GM12873 (cell line): ENCODE measurements at regions not wholly inside any gene's neighbourhood (a gene's known extent, or its start where the extent isn't known, plus 50 kb on each side); places are given as distances from the start of the nearest gene placed in this dataset.

Source experiments
- TF ChIP-seq, protein P1 (sequence below): IDR thresholded peaks from 2 replicates; pipeline ENCODE4 v1.5.1; 2012; ENCODE audit warnings: low read depth, mild to moderate bottlenecking, moderate library complexity, low read length, control low read depth; ENCODE audit not compliant: insufficient read depth; ENCODE audit errors: missing control alignments

DNA sequence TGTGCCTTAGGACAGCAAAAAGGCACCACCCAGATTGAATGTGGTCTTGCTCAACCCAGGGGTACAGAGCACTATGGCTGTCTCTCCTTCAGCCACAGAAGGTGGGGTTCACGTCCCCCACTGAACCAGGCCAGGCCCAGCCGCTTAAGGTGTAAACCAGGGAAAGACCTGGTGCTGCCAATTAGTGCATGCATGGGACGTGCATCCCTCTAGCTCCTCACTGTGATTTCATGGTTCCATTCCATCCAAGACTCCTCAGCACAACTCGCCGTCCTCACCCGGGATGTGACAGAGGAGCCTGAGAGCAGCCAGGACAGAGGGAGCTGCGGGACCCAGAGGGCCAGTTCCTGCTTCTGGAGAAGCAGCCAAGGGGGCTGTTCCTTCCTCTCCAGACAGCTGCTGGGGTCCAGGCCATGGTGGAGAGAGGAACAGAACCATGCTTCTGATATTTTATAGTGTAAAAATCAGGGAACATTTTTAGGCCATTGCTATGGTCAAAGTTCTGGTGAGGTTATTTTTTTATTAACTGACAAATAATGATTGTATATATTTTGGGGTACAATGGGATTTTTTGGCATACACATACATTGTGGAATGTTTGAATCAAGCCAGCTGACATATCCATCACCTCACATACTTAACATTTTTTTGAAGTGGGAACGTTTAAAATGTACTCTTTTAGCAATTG, 492.2 kb upstream of the B3GAT1 start:
- TF ChIP-seq, protein P1, sequence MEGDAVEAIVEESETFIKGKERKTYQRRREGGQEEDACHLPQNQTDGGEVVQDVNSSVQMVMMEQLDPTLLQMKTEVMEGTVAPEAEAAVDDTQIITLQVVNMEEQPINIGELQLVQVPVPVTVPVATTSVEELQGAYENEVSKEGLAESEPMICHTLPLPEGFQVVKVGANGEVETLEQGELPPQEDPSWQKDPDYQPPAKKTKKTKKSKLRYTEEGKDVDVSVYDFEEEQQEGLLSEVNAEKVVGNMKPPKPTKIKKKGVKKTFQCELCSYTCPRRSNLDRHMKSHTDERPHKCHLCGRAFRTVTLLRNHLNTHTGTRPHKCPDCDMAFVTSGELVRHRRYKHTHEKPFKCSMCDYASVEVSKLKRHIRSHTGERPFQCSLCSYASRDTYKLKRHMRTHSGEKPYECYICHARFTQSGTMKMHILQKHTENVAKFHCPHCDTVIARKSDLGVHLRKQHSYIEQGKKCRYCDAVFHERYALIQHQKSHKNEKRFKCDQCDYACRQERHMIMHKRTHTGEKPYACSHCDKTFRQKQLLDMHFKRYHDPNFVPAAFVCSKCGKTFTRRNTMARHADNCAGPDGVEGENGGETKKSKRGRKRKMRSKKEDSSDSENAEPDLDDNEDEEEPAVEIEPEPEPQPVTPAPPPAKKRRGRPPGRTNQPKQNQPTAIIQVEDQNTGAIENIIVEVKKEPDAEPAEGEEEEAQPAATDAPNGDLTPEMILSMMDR: no peak

DNA sequence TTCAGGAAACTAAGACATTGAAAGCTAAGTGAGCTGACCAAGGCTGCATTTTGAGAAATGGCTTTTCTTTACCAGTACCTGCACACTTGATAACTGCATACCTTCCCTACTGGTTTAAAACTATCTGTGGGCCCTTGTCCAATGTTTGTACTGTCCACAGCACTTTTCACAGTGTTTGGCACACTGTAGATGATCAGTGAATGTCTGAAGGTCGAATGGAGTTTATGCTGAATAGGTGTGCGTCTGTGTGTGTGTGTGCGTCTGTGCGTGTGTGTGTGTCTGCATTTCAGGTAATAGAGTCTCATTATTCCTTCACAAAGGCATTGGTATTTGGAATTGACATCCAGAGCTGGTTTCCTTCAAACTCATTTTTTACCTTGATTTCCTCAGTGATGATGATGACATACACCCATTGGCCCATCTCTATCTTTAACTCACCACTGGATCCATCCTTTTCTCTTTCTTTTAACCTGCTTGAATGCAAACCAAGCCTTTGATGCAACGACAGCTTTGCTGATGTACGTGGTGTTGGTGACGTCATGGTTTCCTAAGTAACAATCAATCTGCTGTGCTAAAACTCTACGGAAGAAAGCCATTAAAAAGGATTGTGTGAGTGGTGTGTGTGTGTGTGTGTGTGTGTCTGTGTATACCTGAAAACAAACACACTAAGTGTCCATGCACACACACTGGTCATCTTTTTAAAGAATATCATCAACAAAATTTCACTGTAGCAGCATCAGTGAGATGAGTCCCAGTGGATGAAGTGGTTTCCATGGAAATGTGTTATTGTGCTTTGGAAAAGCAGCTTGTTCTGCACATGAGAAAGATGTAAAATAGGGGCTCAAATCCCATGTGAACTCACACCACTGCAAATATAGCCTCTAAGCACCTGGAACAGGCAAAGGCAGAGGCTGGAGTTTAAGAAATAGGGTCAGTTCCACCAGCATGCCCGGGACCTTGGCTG, 490.2 kb upstream of the B3GAT1 start:
- TF ChIP-seq, protein P1: no peak

DNA sequence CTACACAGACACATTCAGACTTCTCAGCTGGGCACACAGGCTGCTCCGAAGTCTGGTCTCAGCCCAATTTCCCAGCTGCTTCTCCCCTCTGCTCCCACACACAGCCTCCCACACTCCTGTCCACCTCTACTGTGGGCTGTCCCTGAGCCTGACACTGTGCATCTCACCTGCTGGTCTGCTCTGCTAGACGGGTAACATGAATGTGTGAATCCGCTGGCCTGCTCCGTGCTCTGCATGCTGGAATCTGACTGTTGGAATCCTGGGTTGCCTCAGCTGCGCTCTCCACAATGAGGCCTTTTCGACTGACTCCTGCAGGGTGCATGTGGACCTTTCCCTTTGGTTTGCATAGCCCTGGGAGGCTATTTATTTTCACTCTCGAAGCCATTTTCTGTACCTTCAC, 489.5 kb upstream of the B3GAT1 start:
- TF ChIP-seq, protein P1: no peak

DNA sequence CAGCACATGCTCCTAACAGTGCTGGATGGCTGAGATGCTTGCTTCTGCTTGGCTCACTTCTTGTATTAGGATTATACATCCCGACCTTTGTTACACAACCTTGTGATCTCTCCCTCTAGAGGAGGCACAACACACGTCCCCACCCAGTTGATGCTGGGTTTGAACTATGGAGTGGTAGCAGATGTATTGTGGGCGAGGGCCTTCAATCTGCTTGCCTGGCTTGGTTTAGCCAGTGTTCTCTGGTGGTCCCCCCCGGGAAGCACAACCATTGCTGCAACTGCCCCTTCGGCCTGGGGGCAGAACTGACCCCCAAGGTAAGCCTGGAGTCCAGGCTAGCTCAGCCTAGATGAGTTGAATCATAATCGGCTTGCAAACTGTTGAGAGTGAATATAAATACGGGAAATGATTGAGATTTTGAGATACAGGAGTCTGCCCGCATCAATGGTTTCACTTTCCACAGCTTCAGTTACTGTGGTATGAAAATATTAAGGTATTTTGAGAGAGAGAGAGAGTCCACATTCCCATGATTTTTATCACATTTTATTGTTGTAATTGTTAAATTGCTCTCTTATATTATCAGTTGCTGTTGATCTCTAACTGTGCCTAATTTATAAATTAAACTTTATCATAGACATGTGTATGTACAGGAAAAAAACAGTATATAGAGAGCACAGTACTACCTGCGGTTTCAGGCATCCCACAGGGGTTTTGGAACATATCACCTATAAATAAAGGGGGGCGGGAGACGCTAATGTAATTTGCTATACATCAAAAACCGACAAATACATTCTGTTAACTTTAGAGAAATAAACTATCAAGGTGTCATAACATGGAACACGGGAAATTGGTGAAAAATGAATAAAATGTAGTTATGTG, 482.0 kb upstream of the B3GAT1 start:
- TF ChIP-seq, protein P1: no peak

DNA sequence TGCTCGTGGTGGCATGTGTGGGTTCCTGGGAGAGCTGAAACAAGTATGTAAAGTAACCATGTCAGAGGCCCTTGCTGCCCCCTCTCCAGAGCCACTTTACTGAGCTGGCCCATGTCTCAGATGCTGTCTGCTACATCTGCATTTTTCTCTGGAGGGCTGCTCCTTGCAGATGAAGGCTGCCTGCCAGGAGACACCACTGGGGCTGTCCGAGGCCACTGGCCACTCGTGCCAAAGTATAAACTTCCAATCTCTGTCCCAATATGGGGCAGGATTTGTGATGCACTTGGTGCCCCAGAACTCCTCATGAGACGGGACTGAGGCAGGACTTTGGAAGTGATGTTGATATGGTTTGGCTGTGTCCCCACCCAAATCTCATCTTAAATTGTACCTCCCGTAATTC, 478.4 kb upstream of the B3GAT1 start:
- TF ChIP-seq, protein P1: no peak

DNA sequence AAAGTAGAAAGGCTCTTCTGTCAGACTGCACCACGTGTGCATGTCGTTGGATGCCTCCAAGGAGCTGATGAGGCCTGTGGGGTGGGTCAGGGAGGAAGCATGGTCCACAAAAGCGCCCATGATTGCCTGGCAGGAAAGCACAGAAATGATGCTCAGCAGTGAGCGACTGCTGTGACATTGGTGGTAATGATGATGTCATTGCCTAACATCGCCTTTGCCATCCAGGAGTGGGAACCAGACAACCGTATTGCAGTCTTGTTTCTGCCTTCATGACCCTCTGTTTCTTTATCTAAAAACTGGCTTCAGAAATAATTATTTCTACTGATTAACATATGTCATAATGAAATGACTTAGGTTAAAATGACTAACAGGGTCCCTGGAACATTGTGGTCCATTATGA, 477.8 kb upstream of the B3GAT1 start:
- TF ChIP-seq, protein P1: no peak
